ENCODE measurements at regions not wholly inside any gene's neighbourhood (a gene's known extent, or its start where the extent isn't known, plus 50 kb on each side); places are given as distances from the start of the nearest gene placed in this dataset.

DNA sequence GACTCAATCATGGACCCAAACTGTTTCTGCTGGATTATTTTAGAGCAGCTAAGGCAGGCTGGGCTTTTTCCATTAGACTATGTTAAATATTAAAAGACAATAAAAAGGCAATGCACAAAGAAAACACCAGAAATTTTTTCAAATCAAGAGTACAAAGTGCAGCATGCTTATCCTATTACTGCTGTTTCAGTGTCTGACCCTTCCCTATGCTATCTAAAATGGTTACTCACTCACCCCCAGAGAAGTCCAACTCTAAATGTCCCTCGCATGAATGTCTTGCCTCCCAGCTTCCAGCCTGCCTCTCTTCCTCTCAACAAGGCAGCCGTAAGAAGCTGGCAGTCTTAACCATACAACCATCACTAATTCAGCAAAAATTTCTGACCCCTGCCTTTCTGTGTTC is 108.7 kb upstream of the SYT6 start:
- TF ChIP-seq, protein P1, sequence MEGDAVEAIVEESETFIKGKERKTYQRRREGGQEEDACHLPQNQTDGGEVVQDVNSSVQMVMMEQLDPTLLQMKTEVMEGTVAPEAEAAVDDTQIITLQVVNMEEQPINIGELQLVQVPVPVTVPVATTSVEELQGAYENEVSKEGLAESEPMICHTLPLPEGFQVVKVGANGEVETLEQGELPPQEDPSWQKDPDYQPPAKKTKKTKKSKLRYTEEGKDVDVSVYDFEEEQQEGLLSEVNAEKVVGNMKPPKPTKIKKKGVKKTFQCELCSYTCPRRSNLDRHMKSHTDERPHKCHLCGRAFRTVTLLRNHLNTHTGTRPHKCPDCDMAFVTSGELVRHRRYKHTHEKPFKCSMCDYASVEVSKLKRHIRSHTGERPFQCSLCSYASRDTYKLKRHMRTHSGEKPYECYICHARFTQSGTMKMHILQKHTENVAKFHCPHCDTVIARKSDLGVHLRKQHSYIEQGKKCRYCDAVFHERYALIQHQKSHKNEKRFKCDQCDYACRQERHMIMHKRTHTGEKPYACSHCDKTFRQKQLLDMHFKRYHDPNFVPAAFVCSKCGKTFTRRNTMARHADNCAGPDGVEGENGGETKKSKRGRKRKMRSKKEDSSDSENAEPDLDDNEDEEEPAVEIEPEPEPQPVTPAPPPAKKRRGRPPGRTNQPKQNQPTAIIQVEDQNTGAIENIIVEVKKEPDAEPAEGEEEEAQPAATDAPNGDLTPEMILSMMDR (IDR thresholded peaks at IDR 0.05), result no peak
- TF ChIP-seq POLR2A (IDR thresholded peaks at IDR 0.05) (no peak), EP300 (IDR thresholded peaks at IDR 0.05; ENCODE audit: low read depth) (no peak)

Measured in transverse colon (tissue), 3 donors.